SK-N-MC (cell line): ENCODE measurements at regions not wholly inside any gene's neighbourhood (a gene's known extent, or its start where the extent isn't known, plus 50 kb on each side); places are given as distances from the start of the nearest gene placed in this dataset.
"Not testable (repeated sequence)": the region's sequence is repeated elsewhere in the genome, so short reads cannot be mapped to it uniquely, and the experiment has no call there.

Experiments
- DNase-seq: peaks from one replicate; pipeline ENCODE4 v3.0.0-alpha.2; 2011; ENCODE audit warnings: low read depth, low spot score
- H3K27ac ChIP-seq: fragments of 200-600 bp; sonication (generic); 2 replicates; pipeline ENCODE4 v1.5.1; 2016; ENCODE audit warnings: mixed run types
- H3K36me3 ChIP-seq: fragments of 200-600 bp; sonication (generic); 2 replicates; pipeline ENCODE4 v1.6.1; 2017; ENCODE audit warnings: antibody characterized with exemption, low read length, mixed read lengths; ENCODE audit not compliant: insufficient read depth
- H3K4me3 ChIP-seq: fragments of 200-600 bp; sonication (generic); 2 replicates; pipeline ENCODE4 v1.5.1; 2016
- H3K9ac ChIP-seq: fragments of 200-600 bp; sonication (generic); 2 replicates; pipeline ENCODE4 v1.8.0; 2017; ENCODE audit warnings: mixed run types, mixed read lengths; ENCODE audit not compliant: insufficient read length
- H3K9me3 ChIP-seq: fragments of 200-600 bp; sonication (generic); 2 replicates; pipeline ENCODE4 v1.6.1; 2017; ENCODE audit warnings: low read depth, mild to moderate bottlenecking, antibody characterized with exemption, low read length, moderate library complexity, mixed read lengths
- EZH2 ChIP-seq: fragments of 200-600 bp; sonication (generic); IDR thresholded peaks from one replicate; pipeline ENCODE4 v1.6.1; 2017; ENCODE audit warnings: antibody characterized with exemption
- FOXP2 ChIP-seq: optimal IDR thresholded peaks from 2 replicates; pipeline ENCODE3; 2011; ENCODE audit warnings: mild to moderate bottlenecking, moderate library complexity; ENCODE audit not compliant: insufficient read depth; ENCODE audit errors: extremely low read length, control extremely low read depth
- POLR2AphosphoS5 ChIP-seq: IDR thresholded peaks from 2 replicates; pipeline ENCODE4 v1.6.1; 2012; ENCODE audit warnings: mild to moderate bottlenecking, low read depth, low read length, borderline replicate concordance

DNA sequence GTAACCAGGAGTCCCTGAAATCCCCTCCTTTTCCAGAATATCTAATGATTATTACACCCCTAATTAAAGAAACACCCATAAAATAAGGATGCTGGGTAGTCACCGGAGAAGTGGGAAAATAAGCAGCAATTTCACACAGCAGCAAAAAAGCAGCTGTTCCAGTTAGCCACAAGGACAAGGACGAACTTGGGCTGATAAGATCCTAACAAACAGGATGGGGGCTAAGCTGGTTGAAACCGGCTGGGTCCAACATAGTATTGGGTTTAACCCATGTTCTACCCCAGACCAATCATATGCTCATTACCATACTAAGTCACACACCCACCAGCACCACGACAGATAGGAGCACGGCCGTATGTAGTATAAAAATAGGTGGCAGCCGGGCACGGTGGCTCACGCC, 100.7 kb downstream of the RPL10L start:
- no peaks in the 10 kb centered on the region for H3K36me3 ChIP-seq
- no peak overlapping the region for H3K27ac ChIP-seq
- TF ChIP-seq EZH2: no peak
- H3K4me3 ChIP-seq: no peak overlapping the region
- H3K9me3 ChIP-seq: no peaks in the 10 kb centered on the region
- H3K9ac ChIP-seq: no peak overlapping the region
- DNase-seq: no peak

DNA sequence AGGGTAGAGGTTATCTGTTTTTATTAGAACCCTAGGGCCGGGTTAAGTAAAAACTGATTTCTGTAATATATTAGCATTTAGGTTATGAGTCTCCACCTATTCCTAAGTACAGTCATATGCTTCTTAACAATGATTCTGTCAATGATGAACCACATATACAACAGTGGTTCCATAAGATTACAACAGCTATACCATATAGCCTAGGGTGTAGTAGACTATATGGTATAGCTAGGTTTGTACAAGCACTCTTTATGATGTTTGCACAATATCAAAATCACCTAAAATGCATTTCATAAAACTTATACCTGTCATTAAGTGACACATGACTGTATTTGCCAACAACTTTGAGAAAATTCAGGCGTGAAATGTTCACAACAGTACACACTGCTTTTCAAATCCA, 110.6 kb downstream of the RPL10L start:
- Histone ChIP-seq H3K9me3 (no peaks in the 10 kb centered on the region), H3K9ac (no peak overlapping the region), H3K4me3 (no peak overlapping the region), H3K27ac (no peak overlapping the region), H3K36me3 (no peaks in the 10 kb centered on the region)
- TF ChIP-seq FOXP2 (no peak), POLR2AphosphoS5 (no peak), EZH2 (no peak)
- no peak for DNase-seq

DNA sequence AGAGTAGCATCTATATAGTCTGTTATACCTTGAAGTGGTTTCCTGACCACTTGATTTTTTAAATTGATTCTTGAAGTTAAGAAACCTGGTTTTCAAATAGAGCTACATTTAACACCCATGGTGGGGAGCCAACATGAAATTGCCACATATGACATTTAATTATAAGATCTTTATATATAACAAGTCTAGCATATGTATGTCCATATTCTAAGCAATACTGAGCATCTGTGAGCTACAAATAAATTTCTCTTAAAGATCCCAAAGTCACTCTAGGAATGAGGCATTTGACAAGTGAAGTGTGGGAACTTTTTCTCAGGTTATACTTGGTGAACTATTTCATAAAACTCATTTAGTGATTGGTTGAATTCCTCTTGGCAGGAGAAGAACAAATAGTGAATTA, 132.5 kb downstream of the RPL10L start:
- no peak for DNase-seq
- TF ChIP-seq FOXP2 (no peak), POLR2AphosphoS5 (no peak), EZH2 (no peak)
- Histone ChIP-seq H3K36me3 (no peaks in the 10 kb centered on the region), H3K4me3 (no peak overlapping the region), H3K9me3 (no peaks in the 10 kb centered on the region), H3K27ac (no peak overlapping the region), H3K9ac (no peak overlapping the region)

DNA sequence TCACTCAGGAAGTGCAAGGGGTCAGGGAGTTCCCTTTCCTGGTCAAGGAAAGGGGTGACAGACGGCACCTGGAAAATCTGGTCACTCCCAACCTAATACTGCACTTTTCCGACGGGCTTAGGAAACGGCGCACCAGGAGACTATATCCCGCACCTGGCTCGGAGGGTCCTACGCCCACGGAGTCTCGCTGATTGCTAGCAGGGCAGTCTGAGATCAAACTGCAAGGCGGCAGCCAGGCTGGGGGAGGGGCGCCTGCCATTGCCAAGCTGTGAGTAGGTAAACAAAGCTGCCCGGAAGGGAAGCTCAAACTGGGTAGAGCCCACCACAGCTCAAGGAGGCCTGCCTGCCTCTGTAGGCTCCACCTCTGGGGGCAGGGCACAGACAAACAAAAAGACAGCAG, 142.8 kb downstream of the RPL10L start:
- DNase-seq, H3K4me3 ChIP-seq, H3K36me3 ChIP-seq, H3K9me3 ChIP-seq, H3K27ac ChIP-seq, H3K9ac ChIP-seq: not testable (repeated sequence)

DNA sequence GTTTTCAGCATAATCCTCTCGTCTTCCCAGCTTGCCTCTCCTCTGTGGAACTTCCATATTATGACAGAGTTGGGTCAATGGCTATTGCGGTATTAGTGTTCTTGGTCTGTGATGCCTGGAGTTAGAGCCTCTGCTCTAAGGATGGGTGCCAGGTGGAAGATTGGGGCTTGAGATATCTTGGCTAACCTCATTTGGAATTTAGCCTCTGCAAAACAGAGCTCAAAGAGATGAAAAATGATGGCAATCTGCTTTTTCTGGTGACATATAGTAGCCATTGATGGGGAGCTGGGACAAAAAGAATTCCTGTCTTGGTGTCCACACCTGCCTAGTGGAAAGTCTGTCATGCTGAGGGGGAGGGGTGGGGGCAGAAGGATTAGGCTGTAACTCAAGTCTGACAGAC, 152.1 kb downstream of the RPL10L start:
- no peak overlapping the region for H3K27ac ChIP-seq
- no peaks in the 10 kb centered on the region for H3K36me3 ChIP-seq
- DNase-seq: no peak
- no peaks in the 10 kb centered on the region for H3K9me3 ChIP-seq
- no peak overlapping the region for H3K4me3 ChIP-seq
- H3K9ac ChIP-seq: no peak overlapping the region
- TF ChIP-seq FOXP2 (no peak), EZH2 (no peak), POLR2AphosphoS5 (no peak)

GRCh38 chr14:46496409-46496808, 155.2 kb downstream of the RPL10L start:
- DNase-seq: no peak
- Histone ChIP-seq H3K27ac (no peak overlapping the region), H3K36me3 (no peaks in the 10 kb centered on the region), H3K9ac (no peak overlapping the region), H3K9me3 (no peaks in the 10 kb centered on the region), H3K4me3 (no peak overlapping the region)
- TF ChIP-seq FOXP2 (no peak), EZH2 (no peak), POLR2AphosphoS5 (no peak)

- no peak for DNase-seq
- H3K27ac ChIP-seq: no peak overlapping the region
- H3K9me3 ChIP-seq: no peaks in the 10 kb centered on the region
- TF ChIP-seq FOXP2 (no peak), EZH2 (no peak), POLR2AphosphoS5 (no peak)
- H3K36me3 ChIP-seq: no peaks in the 10 kb centered on the region
- no peak overlapping the region for H3K9ac ChIP-seq
- no peak overlapping the region for H3K4me3 ChIP-seq
These were observed 161.3 kb downstream of the RPL10L start for GRCh38 chr14:46490238-46490685.

- no peaks in the 10 kb centered on the region for H3K9me3 ChIP-seq
- no peak overlapping the region for H3K9ac ChIP-seq
- no peak overlapping the region for H3K4me3 ChIP-seq
- no peak for DNase-seq
- TF ChIP-seq EZH2: no peak
- no peak for TF ChIP-seq FOXP2
- TF ChIP-seq POLR2AphosphoS5: no peak
- H3K36me3 ChIP-seq: no peaks in the 10 kb centered on the region
- H3K27ac ChIP-seq: no peak overlapping the region
These were observed 163.2 kb downstream of the RPL10L start for GRCh38 chr14:46488374-46488773.

GRCh38 chr14:46487582-46488350, 163.8 kb downstream of the RPL10L start:
- H3K9me3 ChIP-seq: no peaks in the 10 kb centered on the region
- H3K27ac ChIP-seq: no peak overlapping the region

GRCh38 chr14:46482200-46482599, 169.4 kb downstream of the RPL10L start:
- Histone ChIP-seq H3K9me3 (no peaks in the 10 kb centered on the region), H3K4me3 (no peak overlapping the region), H3K27ac (no peak overlapping the region), H3K36me3 (no peaks in the 10 kb centered on the region), H3K9ac (no peak overlapping the region)
- no peak for DNase-seq
- no peak for TF ChIP-seq EZH2
- TF ChIP-seq POLR2AphosphoS5: no peak
- no peak for TF ChIP-seq FOXP2

More at GRCh38 chr14:46487582-46488350, 163.8 kb downstream of the RPL10L start:
- no peaks in the 10 kb centered on the region for H3K36me3 ChIP-seq
- DNase-seq: no peak
- TF ChIP-seq EZH2 (no peak), FOXP2 (no peak), POLR2AphosphoS5 (no peak)
- no peak overlapping the region for H3K9ac ChIP-seq
- no peak overlapping the region for H3K4me3 ChIP-seq
